ENCODE measurements at regions not wholly inside any gene's neighbourhood (a gene's known extent, or its start where the extent isn't known, plus 50 kb on each side); places are given as distances from the start of the nearest gene placed in this dataset.

- H3K18ac ChIP-seq (ENCODE audit: low read length): no peak overlapping the region
- H3K4me3 ChIP-seq (ENCODE audit: low read length in 2 of 2): no peak overlapping the region
- no peak overlapping the region for H2BK5ac ChIP-seq (ENCODE audit: low read length)
- H3K23ac ChIP-seq (ENCODE audit: low read depth, low read length, poor library complexity): no peak overlapping the region
- H3K9me3 ChIP-seq (replicated peaks in 1 of 2; ENCODE audit: control insufficient read depth in 2 of 2, insufficient read depth in 1 of 2, low read depth in 1 of 2, low read length in 2 of 2): no peaks in the 10 kb centered on the region
- H3K27me3 ChIP-seq (ENCODE audit: control insufficient read depth in 3 of 3, insufficient read depth in 3 of 3, low read depth in 1 of 3, low read length in 3 of 3): no peaks in the 10 kb centered on the region
- no peaks in the 10 kb centered on the region for H3K4me1 ChIP-seq (ENCODE audit: control insufficient read depth in 2 of 2, insufficient read depth in 1 of 2, low read depth in 1 of 2, low read length in 2 of 2)
- no peak overlapping the region for H4K91ac ChIP-seq (ENCODE audit: low read depth, low read length, poor library complexity)
- H2BK120ac ChIP-seq (ENCODE audit: low read depth, low read length): no peak overlapping the region
- no peaks in the 10 kb centered on the region for H3K36me3 ChIP-seq (replicated peaks in 1 of 2; ENCODE audit: control insufficient read depth in 2 of 2, insufficient read depth in 2 of 2, low read length in 2 of 2)
- no peak overlapping the region for H3K9ac ChIP-seq (ENCODE audit: low read depth, low read length, poor library complexity)
- no peak overlapping the region for H4K8ac ChIP-seq (ENCODE audit: low read depth, low read length)
- no peak overlapping the region for H3K4me2 ChIP-seq (ENCODE audit: insufficient read depth, low read length, poor library complexity, severe bottlenecking)
- H2AFZ ChIP-seq (ENCODE audit: low read length): no peak overlapping the region
- H3K14ac ChIP-seq (ENCODE audit: low read length): no peak overlapping the region
- H2AK5ac ChIP-seq (ENCODE audit: low read depth, low read length): no peak overlapping the region
- H3K79me1 ChIP-seq (ENCODE audit: low read depth, low read length): no peaks in the 10 kb centered on the region
- H2BK12ac ChIP-seq (ENCODE audit: low read length): no peak overlapping the region
- no peak overlapping the region for H2BK15ac ChIP-seq (ENCODE audit: low read length)
- no peak overlapping the region for H3K27ac ChIP-seq (replicated peaks; ENCODE audit: low read length)
- no peak overlapping the region for H3K4ac ChIP-seq (ENCODE audit: low read length)
- no peak for DNase-seq (ENCODE audit: low spot score)
Observed at GRCh38 chr1:239446611-239447010, 60.2 kb downstream of the CHRM3 start.

DNA sequence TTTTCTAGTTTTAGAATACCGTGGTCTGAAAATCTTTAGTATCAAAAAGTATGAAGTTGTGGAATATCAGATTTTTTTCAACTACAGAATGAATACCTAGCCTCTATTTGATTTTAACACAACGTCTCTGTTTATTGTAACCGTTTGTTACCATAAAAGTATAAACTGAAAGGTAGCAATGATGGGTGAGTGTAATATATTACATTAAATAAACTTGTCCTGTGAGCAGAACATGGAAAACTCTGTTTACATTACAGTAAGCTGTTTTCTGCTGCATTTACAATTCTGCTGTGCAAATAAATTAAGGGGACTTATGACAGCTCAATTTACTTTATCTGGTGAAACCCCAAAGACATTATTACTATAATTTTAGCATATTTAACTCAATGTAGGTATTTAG, 62.5 kb downstream of the CHRM3 start:
- Histone ChIP-seq H2BK15ac (ENCODE audit: low read length) (no peak overlapping the region), H3K9ac (ENCODE audit: low read depth, low read length, poor library complexity) (no peak overlapping the region), H2BK12ac (ENCODE audit: low read length) (no peak overlapping the region), H2AK5ac (ENCODE audit: low read depth, low read length) (no peak overlapping the region), H3K14ac (ENCODE audit: low read length) (no peak overlapping the region), H3K4ac (ENCODE audit: low read length) (no peak overlapping the region), H3K4me1 (ENCODE audit: control insufficient read depth in 2 of 2, insufficient read depth in 1 of 2, low read depth in 1 of 2, low read length in 2 of 2) (no peaks in the 10 kb centered on the region), H3K9me3 (replicated peaks in 1 of 2; ENCODE audit: control insufficient read depth in 2 of 2, insufficient read depth in 1 of 2, low read depth in 1 of 2, low read length in 2 of 2) (no peaks in the 10 kb centered on the region), H2BK120ac (ENCODE audit: low read depth, low read length) (no peak overlapping the region), H3K79me1 (ENCODE audit: low read depth, low read length) (no peaks in the 10 kb centered on the region), H2AFZ (ENCODE audit: low read length) (no peak overlapping the region), H3K4me3 (ENCODE audit: low read length in 2 of 2) (no peak overlapping the region), H3K27ac (replicated peaks; ENCODE audit: low read length) (no peak overlapping the region), H3K36me3 (replicated peaks in 1 of 2; ENCODE audit: control insufficient read depth in 2 of 2, insufficient read depth in 2 of 2, low read length in 2 of 2) (no peaks in the 10 kb centered on the region), H3K4me2 (ENCODE audit: insufficient read depth, low read length, poor library complexity, severe bottlenecking) (no peak overlapping the region), H3K18ac (ENCODE audit: low read length) (no peak overlapping the region), H2BK5ac (ENCODE audit: low read length) (no peak overlapping the region), H4K8ac (ENCODE audit: low read depth, low read length) (no peak overlapping the region), H4K91ac (ENCODE audit: low read depth, low read length, poor library complexity) (no peak overlapping the region), H3K23ac (ENCODE audit: low read depth, low read length, poor library complexity) (no peak overlapping the region), H3K27me3 (ENCODE audit: control insufficient read depth in 3 of 3, insufficient read depth in 3 of 3, low read depth in 1 of 3, low read length in 3 of 3) (no peaks in the 10 kb centered on the region)
- no CpG with 5 or more reads among the region's 3 CpGs for whole genome bisulfite sequencing, 2 donors (ENCODE audit: extremely low coverage in 2 of 2, insufficient read length in 2 of 2, insufficient replicate concordance in 1 of 2)
- no peak for DNase-seq (ENCODE audit: low spot score)

- Histone ChIP-seq H3K27ac (replicated peaks; ENCODE audit: low read length) (no peak overlapping the region), H4K91ac (ENCODE audit: low read depth, low read length, poor library complexity) (no peak overlapping the region), H3K4me3 (ENCODE audit: low read length in 2 of 2) (no peak overlapping the region), H3K9me3 (replicated peaks in 1 of 2; ENCODE audit: control insufficient read depth in 2 of 2, insufficient read depth in 1 of 2, low read depth in 1 of 2, low read length in 2 of 2) (peaks cover 0 to 3% of the 10 kb centered on the region in 2 donors), H3K14ac (ENCODE audit: low read length) (no peak overlapping the region), H2BK12ac (ENCODE audit: low read length) (no peak overlapping the region), H3K4me2 (ENCODE audit: insufficient read depth, low read length, poor library complexity, severe bottlenecking) (no peak overlapping the region), H2AFZ (ENCODE audit: low read length) (no peak overlapping the region), H2BK15ac (ENCODE audit: low read length) (no peak overlapping the region), H3K36me3 (replicated peaks in 1 of 2; ENCODE audit: control insufficient read depth in 2 of 2, insufficient read depth in 2 of 2, low read length in 2 of 2) (peaks cover 0 to 1% of the 10 kb centered on the region in 2 donors), H2BK5ac (ENCODE audit: low read length) (no peak overlapping the region), H2AK5ac (ENCODE audit: low read depth, low read length) (no peak overlapping the region), H3K23ac (ENCODE audit: low read depth, low read length, poor library complexity) (no peak overlapping the region), H3K27me3 (ENCODE audit: control insufficient read depth in 3 of 3, insufficient read depth in 3 of 3, low read depth in 1 of 3, low read length in 3 of 3) (no peaks in the 10 kb centered on the region), H3K18ac (ENCODE audit: low read length) (no peak overlapping the region), H3K4ac (ENCODE audit: low read length) (no peak overlapping the region), H2BK120ac (ENCODE audit: low read depth, low read length) (no peak overlapping the region), H3K79me1 (ENCODE audit: low read depth, low read length) (no peaks in the 10 kb centered on the region), H4K8ac (ENCODE audit: low read depth, low read length) (no peak overlapping the region), H3K9ac (ENCODE audit: low read depth, low read length, poor library complexity) (no peak overlapping the region), H3K4me1 (ENCODE audit: control insufficient read depth in 2 of 2, insufficient read depth in 1 of 2, low read depth in 1 of 2, low read length in 2 of 2) (no peaks in the 10 kb centered on the region)
- no peak for DNase-seq (ENCODE audit: low spot score)
- no CpG with 5 or more reads among the region's 3 CpGs for WGBS, 2 donors (ENCODE audit: extremely low coverage in 2 of 2, insufficient read length in 2 of 2, insufficient replicate concordance in 1 of 2)
Observed at GRCh38 chr1:239455743-239456142, 69.4 kb downstream of the CHRM3 start.

DNA sequence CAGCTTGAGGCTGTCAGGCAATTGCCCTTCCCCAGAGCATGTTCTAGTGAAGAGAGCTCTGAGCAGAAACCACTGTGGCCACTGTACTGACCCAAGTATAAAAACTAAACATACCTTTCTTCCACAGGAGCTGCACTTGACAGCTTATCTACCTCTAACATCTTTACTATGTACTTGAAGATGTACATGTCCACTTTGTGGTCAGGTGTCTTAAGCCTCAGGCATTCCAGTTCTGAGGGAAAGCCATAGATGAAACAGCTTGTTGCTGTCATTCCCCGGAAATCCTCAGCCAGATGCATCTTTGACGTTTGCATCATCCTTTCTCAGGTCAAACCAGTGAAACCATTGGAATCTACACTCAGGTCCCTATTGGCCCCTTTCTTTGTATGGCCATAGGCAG, 70.4 kb downstream of the CHRM3 start:
- no peak overlapping the region for H2AK5ac ChIP-seq (ENCODE audit: low read depth, low read length)
- H3K9me3 ChIP-seq (replicated peaks in 1 of 2; ENCODE audit: control insufficient read depth in 2 of 2, insufficient read depth in 1 of 2, low read depth in 1 of 2, low read length in 2 of 2): peaks cover 0 to 3% of the 10 kb centered on the region in 2 donors
- WGBS, 2 donors (ENCODE audit: extremely low coverage in 2 of 2, insufficient read length in 2 of 2, insufficient replicate concordance in 1 of 2): no CpG with 5 or more reads among the region's 2 CpGs
- no peaks in the 10 kb centered on the region for H3K79me1 ChIP-seq (ENCODE audit: low read depth, low read length)
- H3K27me3 ChIP-seq (ENCODE audit: control insufficient read depth in 3 of 3, insufficient read depth in 3 of 3, low read depth in 1 of 3, low read length in 3 of 3): no peaks in the 10 kb centered on the region
- H2AFZ ChIP-seq (ENCODE audit: low read length): no peak overlapping the region
- no peak overlapping the region for H4K91ac ChIP-seq (ENCODE audit: low read depth, low read length, poor library complexity)
- no peak overlapping the region for H2BK120ac ChIP-seq (ENCODE audit: low read depth, low read length)
- no peak overlapping the region for H3K9ac ChIP-seq (ENCODE audit: low read depth, low read length, poor library complexity)
- H3K14ac ChIP-seq (ENCODE audit: low read length): no peak overlapping the region
- H4K8ac ChIP-seq (ENCODE audit: low read depth, low read length): no peak overlapping the region
- no peak for DNase-seq (ENCODE audit: low spot score)
- H2BK15ac ChIP-seq (ENCODE audit: low read length): no peak overlapping the region
- H3K27ac ChIP-seq (replicated peaks; ENCODE audit: low read length): no peak overlapping the region
- H3K4me2 ChIP-seq (ENCODE audit: insufficient read depth, low read length, poor library complexity, severe bottlenecking): no peak overlapping the region
- no peak overlapping the region for H2BK12ac ChIP-seq (ENCODE audit: low read length)
- H3K4me3 ChIP-seq (ENCODE audit: low read length in 2 of 2): no peak overlapping the region
- peaks cover 0 to 1% of the 10 kb centered on the region in 2 donors for H3K36me3 ChIP-seq (replicated peaks in 1 of 2; ENCODE audit: control insufficient read depth in 2 of 2, insufficient read depth in 2 of 2, low read length in 2 of 2)
- no peak overlapping the region for H3K18ac ChIP-seq (ENCODE audit: low read length)
- H3K4ac ChIP-seq (ENCODE audit: low read length): no peak overlapping the region
- H3K23ac ChIP-seq (ENCODE audit: low read depth, low read length, poor library complexity): no peak overlapping the region
- H3K4me1 ChIP-seq (ENCODE audit: control insufficient read depth in 2 of 2, insufficient read depth in 1 of 2, low read depth in 1 of 2, low read length in 2 of 2): no peaks in the 10 kb centered on the region
- no peak overlapping the region for H2BK5ac ChIP-seq (ENCODE audit: low read length)
